ENCODE measurements at regions not wholly inside any gene's neighbourhood (a gene's known extent, or its start where the extent isn't known, plus 50 kb on each side); places are given as distances from the start of the nearest gene placed in this dataset.

- Histone ChIP-seq H3K27me3 (ENCODE audit: insufficient read depth, low read length) (no peaks in the 10 kb centered on the region), H3K4me3 (ENCODE audit: low read length) (no peak overlapping the region), H3K27ac (ENCODE audit: low read length) (no peak overlapping the region), H3K36me3 (ENCODE audit: insufficient read depth, low read depth, low read length) (no peaks in the 10 kb centered on the region), H3K9ac (ENCODE audit: low read depth, low read length) (no peak overlapping the region), H3K9me3 (ENCODE audit: insufficient read depth, low read depth, low read length) (no peaks in the 10 kb centered on the region), H3K4me1 (ENCODE audit: insufficient read depth, low read length) (no peaks in the 10 kb centered on the region)
Measured at GRCh38 chrX:79645749-79646148, 278.6 kb upstream of the ITM2A start.

GRCh38 chrX:79631526-79631925 lies 264.4 kb upstream of the ITM2A start:
- Histone ChIP-seq H3K27ac (ENCODE audit: low read length) (no peak overlapping the region), H3K4me1 (ENCODE audit: insufficient read depth, low read length) (no peaks in the 10 kb centered on the region), H3K9ac (ENCODE audit: low read depth, low read length) (no peak overlapping the region), H3K36me3 (ENCODE audit: insufficient read depth, low read depth, low read length) (no peaks in the 10 kb centered on the region), H3K27me3 (ENCODE audit: insufficient read depth, low read length) (no peaks in the 10 kb centered on the region), H3K9me3 (ENCODE audit: insufficient read depth, low read depth, low read length) (no peaks in the 10 kb centered on the region), H3K4me3 (ENCODE audit: low read length) (no peak overlapping the region)

DNA sequence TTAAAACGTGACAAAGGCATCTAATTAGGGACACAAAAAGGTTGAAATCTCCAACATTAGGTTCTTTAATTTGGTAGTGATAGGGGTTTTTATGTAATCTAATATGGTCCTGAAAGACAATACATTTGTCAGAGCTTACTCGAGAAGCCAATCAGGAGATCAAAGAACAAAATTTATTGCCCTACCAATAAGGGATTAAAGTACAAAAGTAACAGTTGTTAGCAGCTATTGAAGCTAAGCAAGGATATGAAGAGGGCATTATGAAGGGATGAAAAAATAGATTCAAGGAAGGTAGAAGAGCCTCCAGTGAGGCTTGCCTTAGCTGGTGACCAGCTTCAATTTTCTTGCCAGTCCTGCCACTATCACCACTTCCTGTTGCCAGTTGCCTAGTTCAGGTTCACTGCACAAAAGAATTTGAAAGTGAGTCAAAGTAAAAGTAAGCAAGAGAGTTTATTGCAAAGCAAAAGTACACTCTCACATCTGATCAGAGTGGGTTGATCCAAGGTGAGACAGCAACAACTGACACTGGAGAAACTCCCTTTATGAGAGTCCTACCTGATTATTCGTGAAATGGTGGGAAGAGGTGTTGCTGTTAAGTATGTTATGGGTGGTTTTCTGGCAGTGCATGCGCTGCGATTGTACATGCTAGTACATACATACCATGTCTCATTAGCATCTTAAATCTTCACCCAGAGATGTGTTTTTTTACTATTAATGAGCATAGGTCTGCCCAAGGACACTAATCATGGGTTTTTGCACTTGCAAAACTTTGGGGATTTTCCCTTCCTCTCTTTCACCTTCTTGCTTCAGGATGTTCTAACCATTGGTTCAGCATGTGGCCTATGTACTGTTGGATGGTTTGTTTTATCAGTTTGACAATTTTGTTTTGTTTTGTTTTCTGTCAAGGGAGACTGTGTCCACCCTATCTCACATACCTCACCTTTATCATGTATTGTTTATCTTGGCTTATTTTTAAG lies 263.2 kb upstream of the ITM2A start:
- H3K9me3 ChIP-seq (ENCODE audit: insufficient read depth, low read depth, low read length) = no peaks in the 10 kb centered on the region
- no peaks in the 10 kb centered on the region for H3K4me1 ChIP-seq (ENCODE audit: insufficient read depth, low read length)
- no peaks in the 10 kb centered on the region for H3K36me3 ChIP-seq (ENCODE audit: insufficient read depth, low read depth, low read length)
- no peak overlapping the region for H3K27ac ChIP-seq (ENCODE audit: low read length)
- H3K27me3 ChIP-seq (ENCODE audit: insufficient read depth, low read length) = no peaks in the 10 kb centered on the region
- H3K9ac ChIP-seq (ENCODE audit: low read depth, low read length) = no peak overlapping the region
- no peak overlapping the region for H3K4me3 ChIP-seq (ENCODE audit: low read length)

GRCh38 chrX:79623098-79623762 lies 256.1 kb upstream of the ITM2A start:
- H3K4me3 ChIP-seq (ENCODE audit: low read length) = no peak overlapping the region
- H3K27me3 ChIP-seq (ENCODE audit: insufficient read depth, low read length) = no peaks in the 10 kb centered on the region
- H3K27ac ChIP-seq (ENCODE audit: low read length) = no peak overlapping the region
- no peaks in the 10 kb centered on the region for H3K9me3 ChIP-seq (ENCODE audit: insufficient read depth, low read depth, low read length)
- H3K9ac ChIP-seq (ENCODE audit: low read depth, low read length) = no peak overlapping the region
- no peaks in the 10 kb centered on the region for H3K4me1 ChIP-seq (ENCODE audit: insufficient read depth, low read length)
- no peaks in the 10 kb centered on the region for H3K36me3 ChIP-seq (ENCODE audit: insufficient read depth, low read depth, low read length)

GRCh38 chrX:79618280-79618679 lies 251.1 kb upstream of the ITM2A start:
- Histone ChIP-seq H3K27me3 (ENCODE audit: insufficient read depth, low read length) (no peaks in the 10 kb centered on the region), H3K9me3 (ENCODE audit: insufficient read depth, low read depth, low read length) (no peaks in the 10 kb centered on the region), H3K9ac (ENCODE audit: low read depth, low read length) (no peak overlapping the region), H3K27ac (ENCODE audit: low read length) (no peak overlapping the region), H3K4me1 (ENCODE audit: insufficient read depth, low read length) (no peaks in the 10 kb centered on the region), H3K36me3 (ENCODE audit: insufficient read depth, low read depth, low read length) (no peaks in the 10 kb centered on the region), H3K4me3 (ENCODE audit: low read length) (no peak overlapping the region)

- no peaks in the 10 kb centered on the region for H3K4me1 ChIP-seq (ENCODE audit: insufficient read depth, low read length)
- no peak overlapping the region for H3K9ac ChIP-seq (ENCODE audit: low read depth, low read length)
- no peaks in the 10 kb centered on the region for H3K36me3 ChIP-seq (ENCODE audit: insufficient read depth, low read depth, low read length)
- no peak overlapping the region for H3K27ac ChIP-seq (ENCODE audit: low read length)
- no peak overlapping the region for H3K4me3 ChIP-seq (ENCODE audit: low read length)
- peaks cover 46% of the 10 kb centered on the region for H3K27me3 ChIP-seq (ENCODE audit: insufficient read depth, low read length)
- H3K9me3 ChIP-seq (ENCODE audit: insufficient read depth, low read depth, low read length) = no peaks in the 10 kb centered on the region
Measured at GRCh38 chrX:79604364-79604763, 237.2 kb upstream of the ITM2A start.

DNA sequence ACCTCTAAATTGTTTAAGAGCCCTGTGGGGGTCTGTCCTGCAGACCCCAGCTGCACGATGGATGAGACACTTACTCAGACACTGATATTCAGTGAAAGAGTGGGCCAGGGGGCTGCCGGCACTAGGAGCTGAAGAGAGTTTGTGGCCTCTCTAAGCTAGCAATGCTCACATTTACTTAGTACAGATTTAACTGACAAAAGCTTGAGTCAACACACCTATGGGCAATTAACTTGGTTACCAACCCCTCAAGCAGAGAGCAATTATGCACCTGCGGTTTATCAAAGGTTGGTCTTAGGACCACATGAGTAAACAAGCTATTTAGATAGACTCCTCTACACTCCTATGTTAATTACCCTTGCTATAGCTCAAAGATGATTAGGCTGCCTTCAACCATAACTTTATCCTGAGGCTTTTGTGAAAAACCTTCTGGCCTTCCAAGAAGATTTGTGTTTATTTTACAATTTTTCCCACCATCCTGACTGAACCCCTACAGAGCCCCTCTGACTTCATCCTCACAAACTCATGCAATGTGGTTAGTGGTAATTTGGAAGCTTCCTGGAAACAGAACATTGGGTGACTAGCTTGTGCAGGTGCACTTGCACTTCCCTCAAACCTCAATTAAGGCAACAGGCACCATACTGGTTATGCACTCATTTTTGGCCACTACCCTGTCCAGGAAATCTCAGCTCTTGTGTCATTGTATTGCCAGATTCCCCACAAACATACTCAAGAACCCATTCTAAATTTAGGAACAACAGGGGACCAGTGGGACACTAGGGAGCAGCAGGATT lies 234.4 kb upstream of the ITM2A start:
- peaks cover 71% of the 10 kb centered on the region for H3K27me3 ChIP-seq (ENCODE audit: insufficient read depth, low read length)
- H3K36me3 ChIP-seq (ENCODE audit: insufficient read depth, low read depth, low read length) = no peaks in the 10 kb centered on the region
- no peak overlapping the region for H3K4me3 ChIP-seq (ENCODE audit: low read length)

DNA sequence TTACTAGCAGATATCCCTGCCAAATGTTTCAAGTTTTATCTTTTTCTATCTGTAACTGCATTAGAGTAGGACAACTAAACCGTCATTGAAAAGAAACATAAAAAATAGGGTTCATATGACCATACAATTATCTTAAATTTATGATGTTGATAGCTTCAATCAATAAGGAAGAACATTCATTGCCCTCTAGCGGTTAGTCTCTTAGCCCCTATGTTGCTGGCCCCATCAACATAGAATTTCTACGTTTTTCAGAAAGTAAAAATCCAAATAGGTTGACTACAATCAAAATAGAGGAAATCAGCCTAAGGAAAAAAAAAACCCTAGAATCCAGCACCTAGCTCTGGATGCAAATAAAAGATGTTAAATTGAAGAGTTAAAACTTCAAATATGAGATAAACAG lies 225.1 kb upstream of the ITM2A start:
- Histone ChIP-seq H3K9me3 (ENCODE audit: insufficient read depth, low read depth, low read length) (no peaks in the 10 kb centered on the region), H3K9ac (ENCODE audit: low read depth, low read length) (no peak overlapping the region), H3K27me3 (ENCODE audit: insufficient read depth, low read length) (peaks cover 5% of the 10 kb centered on the region), H3K4me3 (ENCODE audit: low read length) (no peak overlapping the region), H3K4me1 (ENCODE audit: insufficient read depth, low read length) (no peaks in the 10 kb centered on the region), H3K27ac (ENCODE audit: low read length) (no peak overlapping the region), H3K36me3 (ENCODE audit: insufficient read depth, low read depth, low read length) (no peaks in the 10 kb centered on the region)

More for the DNA sequence above, 234.4 kb upstream of the ITM2A start:
- H3K9me3 ChIP-seq (ENCODE audit: insufficient read depth, low read depth, low read length) = no peaks in the 10 kb centered on the region
- H3K27ac ChIP-seq (ENCODE audit: low read length) = no peak overlapping the region
- no peaks in the 10 kb centered on the region for H3K4me1 ChIP-seq (ENCODE audit: insufficient read depth, low read length)
- H3K9ac ChIP-seq (ENCODE audit: low read depth, low read length) = no peak overlapping the region

DNA sequence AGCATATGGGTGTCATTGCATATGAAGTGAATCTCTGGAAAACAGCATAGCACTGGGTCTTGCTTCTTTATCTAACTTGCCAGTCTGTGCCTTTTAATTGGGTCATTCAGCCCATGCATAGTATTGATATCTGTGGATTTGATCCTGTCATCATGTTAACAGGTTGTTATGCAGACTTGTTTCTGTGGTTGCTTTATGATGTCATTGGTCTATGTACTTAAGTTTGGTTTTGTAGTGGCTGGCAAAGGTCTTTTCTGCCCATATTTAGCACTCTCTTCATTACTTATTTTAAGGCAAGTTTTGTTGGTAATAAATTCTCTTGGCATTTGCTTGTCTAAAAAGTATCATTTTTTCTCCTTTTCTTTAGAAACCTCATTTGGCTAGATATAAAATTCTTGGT lies 221.1 kb upstream of the ITM2A start:
- Histone ChIP-seq H3K27ac (ENCODE audit: low read length) (no peak overlapping the region), H3K4me1 (ENCODE audit: insufficient read depth, low read length) (no peaks in the 10 kb centered on the region), H3K27me3 (ENCODE audit: insufficient read depth, low read length) (no peaks in the 10 kb centered on the region), H3K4me3 (ENCODE audit: low read length) (no peak overlapping the region), H3K36me3 (ENCODE audit: insufficient read depth, low read depth, low read length) (no peaks in the 10 kb centered on the region), H3K9ac (ENCODE audit: low read depth, low read length) (no peak overlapping the region), H3K9me3 (ENCODE audit: insufficient read depth, low read depth, low read length) (no peaks in the 10 kb centered on the region)

GRCh38 chrX:79573760-79574159 lies 206.6 kb upstream of the ITM2A start:
- H3K4me3 ChIP-seq (ENCODE audit: low read length) = no peak overlapping the region
- no peak overlapping the region for H3K9ac ChIP-seq (ENCODE audit: low read depth, low read length)
- H3K27ac ChIP-seq (ENCODE audit: low read length) = no peak overlapping the region
- no peaks in the 10 kb centered on the region for H3K9me3 ChIP-seq (ENCODE audit: insufficient read depth, low read depth, low read length)
- no peaks in the 10 kb centered on the region for H3K36me3 ChIP-seq (ENCODE audit: insufficient read depth, low read depth, low read length)
- no peaks in the 10 kb centered on the region for H3K27me3 ChIP-seq (ENCODE audit: insufficient read depth, low read length)
- no peaks in the 10 kb centered on the region for H3K4me1 ChIP-seq (ENCODE audit: insufficient read depth, low read length)

GRCh38 chrX:79572566-79572965 lies 205.4 kb upstream of the ITM2A start:
- no peak overlapping the region for H3K27ac ChIP-seq (ENCODE audit: low read length)
- H3K4me3 ChIP-seq (ENCODE audit: low read length) = no peak overlapping the region
- no peaks in the 10 kb centered on the region for H3K36me3 ChIP-seq (ENCODE audit: insufficient read depth, low read depth, low read length)
- H3K9me3 ChIP-seq (ENCODE audit: insufficient read depth, low read depth, low read length) = no peaks in the 10 kb centered on the region
- no peak overlapping the region for H3K9ac ChIP-seq (ENCODE audit: low read depth, low read length)
- H3K4me1 ChIP-seq (ENCODE audit: insufficient read depth, low read length) = no peaks in the 10 kb centered on the region
- H3K27me3 ChIP-seq (ENCODE audit: insufficient read depth, low read length) = no peaks in the 10 kb centered on the region

Measured in iPS-20b (cell line).